CD4-positive, CD25-positive, alpha-beta regulatory T cell (primary cell): ENCODE measurements at regions not wholly inside any gene's neighbourhood (a gene's known extent, or its start where the extent isn't known, plus 50 kb on each side); places are given as distances from the start of the nearest gene placed in this dataset.

Experiments
- ATAC-seq, 2 donors: fragments of 150-1000 bp; cut with Tn5 transposase; one replicate each; pipeline ENCODE4 v1.10.0; 2021; ENCODE audit warnings: low read depth in 2 of 2, moderate number of reproducible peaks in 2 of 2, moderate library complexity in 1 of 2
- DNase-seq, 3 donors: peaks; one replicate each; pipeline versions ENCODE4 v3.0.0 to v3.0.0-alpha.2; 2012 to 2022; ENCODE audit warnings: mixed read lengths in 1 of 3
- H3K27ac ChIP-seq: one replicate; pipeline ENCODE4 v1.7.0; 2013; ENCODE audit warnings: mild to moderate bottlenecking, low read length; ENCODE audit not compliant: insufficient read depth, poor library complexity, severe bottlenecking
- H3K27me3 ChIP-seq: one replicate; pipeline ENCODE4 v1.7.0; 2013; ENCODE audit warnings: low read length; ENCODE audit not compliant: control insufficient read depth, insufficient read depth
- H3K36me3 ChIP-seq: one replicate; pipeline ENCODE4 v1.7.0; 2013; ENCODE audit warnings: mild to moderate bottlenecking, low read length, moderate library complexity; ENCODE audit not compliant: control insufficient read depth, insufficient read depth
- H3K4me1 ChIP-seq: 2 replicates; pipeline ENCODE4 v1.7.0; 2013; ENCODE audit warnings: mild to moderate bottlenecking, low read length; ENCODE audit not compliant: insufficient read depth, control insufficient read depth, poor library complexity, severe bottlenecking
- H3K4me3 ChIP-seq: one replicate; pipeline ENCODE4 v1.7.0; 2013; ENCODE audit warnings: low read depth, mild to moderate bottlenecking, low read length, moderate library complexity
- H3K9me3 ChIP-seq, 2 experiments: 1 replicate in 1 of 2; 2 replicates in 1 of 2; pipeline ENCODE4 v1.7.0; 2013; ENCODE audit warnings: low read length in 2 of 2, mild to moderate bottlenecking in 1 of 2, moderate library complexity in 1 of 2; ENCODE audit not compliant: control insufficient read depth in 2 of 2
- H3K27ac Mint-ChIP-seq, 3 donors: one replicate each; pipeline ENCODE4 v1.8.0; 2020 to 2022; ENCODE audit warnings: mild to moderate bottlenecking in 3 of 3, mixed read lengths in 3 of 3, moderate library complexity in 2 of 3
- H3K27me3 Mint-ChIP-seq: one replicate; pipeline ENCODE4 v1.8.0; 2022; ENCODE audit warnings: mild to moderate bottlenecking, mixed read lengths
- H3K36me3 Mint-ChIP-seq: one replicate; pipeline ENCODE4 v1.8.0; 2020; ENCODE audit warnings: mixed read lengths
- H3K4me1 Mint-ChIP-seq, 4 donors: one replicate each; pipeline ENCODE4 v1.8.0; 2020 to 2022; ENCODE audit warnings: mixed read lengths in 4 of 4, mild to moderate bottlenecking in 1 of 4
- H3K4me3 Mint-ChIP-seq, 4 donors: one replicate each; pipeline ENCODE4 v1.8.0; 2020 to 2022; ENCODE audit warnings: mild to moderate bottlenecking in 4 of 4, mixed read lengths in 4 of 4, moderate library complexity in 3 of 4
- H3K9me3 Mint-ChIP-seq, 7 donors: one replicate each; pipeline ENCODE4 v1.8.0; 2020 to 2022; ENCODE audit warnings: mixed read lengths in 7 of 7, mild to moderate bottlenecking in 3 of 7, moderate library complexity in 2 of 7

DNA sequence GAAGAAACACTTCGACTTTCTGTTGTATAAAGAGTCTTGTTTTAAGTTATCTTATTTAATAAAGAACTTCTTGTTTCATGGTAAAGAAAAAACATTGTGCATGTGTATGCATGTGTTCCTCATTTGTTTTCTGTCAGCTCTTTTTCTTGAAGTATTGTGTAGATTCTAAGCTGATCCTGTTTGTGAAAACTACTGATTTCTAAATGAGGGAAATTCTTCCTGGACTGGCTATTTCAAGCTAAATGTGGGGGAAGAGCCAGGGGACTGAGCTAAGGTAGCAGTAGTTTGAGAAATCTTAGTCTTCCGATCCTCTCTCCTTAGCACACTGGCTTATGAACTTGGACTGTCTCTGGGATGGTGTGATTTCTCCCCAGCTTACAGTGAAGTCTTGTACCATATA is 56.4 kb upstream of the RBMS1 start:
- DNase-seq (no peak), ATAC-seq (no peak)
- Mint-ChIP-seq H3K9me3 (peaks cover 0 to 3% (median 0%) of the 10 kb centered on the region in 7 donors), H3K4me3 (no peak overlapping the region), H3K4me1 (no peaks in the 10 kb centered on the region), H3K36me3 (no peaks in the 10 kb centered on the region), H3K27me3 (peaks cover 4% of the 10 kb centered on the region), H3K27ac (no peak overlapping the region)
- H3K4me3 ChIP-seq, result no peak overlapping the region
- no peaks in the 10 kb centered on the region for H3K9me3 ChIP-seq
- peaks cover 8% of the 10 kb centered on the region for H3K27me3 ChIP-seq
- no peaks in the 10 kb centered on the region for H3K4me1 ChIP-seq
- no peaks in the 10 kb centered on the region for H3K36me3 ChIP-seq
- no peak overlapping the region for H3K27ac ChIP-seq

DNA sequence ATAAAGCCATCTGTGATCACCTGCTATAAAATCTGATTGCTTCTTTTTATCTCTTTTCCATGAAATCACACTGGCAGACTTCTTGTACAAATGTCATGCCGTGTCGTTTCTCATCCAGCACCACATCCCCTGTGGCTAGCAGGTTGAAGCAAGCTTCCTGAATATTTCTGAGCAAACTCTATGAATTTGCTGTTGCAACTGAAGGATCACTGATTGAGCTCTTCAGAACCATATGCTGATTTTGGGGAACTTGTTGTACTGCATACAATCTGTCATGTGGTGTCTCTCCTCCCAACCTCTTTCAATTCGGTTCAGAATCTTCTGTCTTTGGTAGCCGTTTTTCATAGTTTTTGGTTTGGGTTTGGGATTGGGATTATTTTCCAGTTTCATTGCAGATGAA is 57.7 kb upstream of the RBMS1 start:
- ATAC-seq (no peak), DNase-seq (no peak)
- Mint-ChIP-seq H3K36me3 (no peaks in the 10 kb centered on the region), H3K4me1 (no peaks in the 10 kb centered on the region), H3K27ac (no peak overlapping the region), H3K9me3 (peaks cover 0 to 3% (median 0%) of the 10 kb centered on the region in 7 donors), H3K27me3 (peaks cover 4% of the 10 kb centered on the region), H3K4me3 (no peak overlapping the region)
- Histone ChIP-seq H3K4me1 (no peaks in the 10 kb centered on the region), H3K9me3 (no peaks in the 10 kb centered on the region), H3K27ac (no peak overlapping the region), H3K4me3 (no peak overlapping the region), H3K36me3 (no peaks in the 10 kb centered on the region), H3K27me3 (peaks cover 8% of the 10 kb centered on the region)

DNA sequence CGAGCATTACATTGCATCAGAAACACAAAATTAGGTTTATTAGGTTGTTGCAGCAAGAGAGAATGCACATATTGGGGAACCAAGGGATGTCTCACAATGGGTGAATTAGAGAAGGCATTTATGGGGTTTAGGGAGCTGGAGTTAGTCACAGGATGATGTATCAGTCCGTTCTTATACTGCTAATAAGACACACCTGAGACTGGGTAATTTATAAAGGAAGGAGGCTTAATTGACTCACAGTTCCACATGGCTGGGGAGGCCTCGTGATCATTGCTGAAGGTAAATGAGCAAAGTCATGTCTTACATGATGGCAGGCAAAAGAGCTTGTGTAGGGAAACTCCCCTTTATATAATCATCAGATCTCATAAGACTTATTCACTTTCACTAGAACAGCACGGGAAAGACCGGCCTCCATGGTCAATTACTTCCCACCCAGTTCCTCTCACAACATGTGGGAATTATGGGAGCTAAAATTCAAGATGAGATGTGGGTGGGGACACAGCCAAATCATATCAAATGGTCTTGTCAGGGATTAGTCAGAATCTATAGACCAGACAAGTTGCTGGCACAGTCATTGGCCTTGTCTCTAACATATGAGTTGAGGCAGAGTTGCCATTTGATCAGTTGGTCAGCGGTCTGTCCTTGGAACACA is 61.9 kb upstream of the RBMS1 start:
- peaks cover 4% of the 10 kb centered on the region for H3K27me3 Mint-ChIP-seq
- no peaks in the 10 kb centered on the region for H3K4me1 ChIP-seq
- no peaks in the 10 kb centered on the region for H3K36me3 ChIP-seq
- peaks cover 0 to 3% (median 0%) of the 10 kb centered on the region in 7 donors for H3K9me3 Mint-ChIP-seq
- H3K9me3 ChIP-seq, result no peaks in the 10 kb centered on the region
- H3K27me3 ChIP-seq, result peaks cover 8% of the 10 kb centered on the region
- H3K36me3 Mint-ChIP-seq, result no peaks in the 10 kb centered on the region
- H3K4me1 Mint-ChIP-seq, result no peaks in the 10 kb centered on the region
- ATAC-seq (no peak), DNase-seq (no peak)
- H3K27ac ChIP-seq, result no peak overlapping the region
- H3K27ac Mint-ChIP-seq, result no peak overlapping the region
- no peak overlapping the region for H3K4me3 Mint-ChIP-seq
- H3K4me3 ChIP-seq, result no peak overlapping the region

DNA sequence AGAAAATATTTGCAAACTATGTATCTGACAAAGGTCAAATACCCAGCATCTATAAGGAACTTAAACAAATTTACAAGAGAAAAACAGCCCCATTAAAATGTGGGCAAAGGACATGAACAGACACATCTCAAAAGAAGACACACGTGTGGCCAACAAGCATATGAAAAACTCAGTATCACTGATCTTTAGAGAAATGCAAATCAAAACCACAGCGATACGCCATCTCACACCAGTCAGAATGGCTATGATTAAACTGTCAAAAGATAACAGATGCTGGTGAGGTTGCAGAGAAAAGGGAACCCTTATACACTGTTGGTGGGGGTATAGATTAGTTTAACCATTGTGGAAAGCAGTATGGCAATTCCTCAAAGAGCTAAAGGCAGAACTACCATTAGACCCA is 64.3 kb upstream of the RBMS1 start:
- peaks cover 0 to 2% (median 0%) of the 10 kb centered on the region in 7 donors for H3K9me3 Mint-ChIP-seq
- H3K27me3 Mint-ChIP-seq, result peaks cover under 1% of the 10 kb centered on the region
- peaks cover 4% of the 10 kb centered on the region for H3K27me3 ChIP-seq
- ATAC-seq (no peak), DNase-seq (no peak)
- no peak overlapping the region for H3K4me3 Mint-ChIP-seq
- H3K36me3 ChIP-seq, result no peaks in the 10 kb centered on the region
- no peaks in the 10 kb centered on the region for H3K36me3 Mint-ChIP-seq
- no peak overlapping the region for H3K4me3 ChIP-seq
- H3K27ac Mint-ChIP-seq, result no peak overlapping the region
- no peaks in the 10 kb centered on the region for H3K4me1 ChIP-seq
- H3K4me1 Mint-ChIP-seq, result peaks cover 0 to 2% (median 0%) of the 10 kb centered on the region in 4 donors
- no peaks in the 10 kb centered on the region for H3K9me3 ChIP-seq
- H3K27ac ChIP-seq, result no peak overlapping the region

DNA sequence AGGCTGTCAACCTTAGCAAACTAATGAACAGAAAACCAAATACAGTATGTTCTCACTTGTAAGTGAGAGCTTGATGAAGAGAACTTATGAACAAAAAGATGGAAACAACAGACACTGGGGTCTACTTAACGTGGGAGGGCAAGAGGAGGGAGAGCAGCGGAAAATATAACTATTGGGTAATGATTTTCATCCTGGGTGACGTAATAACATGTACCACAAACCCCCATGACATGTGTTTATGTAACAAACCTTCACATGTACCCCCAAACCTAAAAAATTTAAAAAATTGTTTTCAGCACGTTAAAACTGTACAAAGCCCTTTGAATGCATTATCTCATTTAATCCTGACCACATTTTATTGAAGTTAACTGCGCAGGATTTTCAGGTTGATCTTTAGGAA is 64.9 kb upstream of the RBMS1 start:
- peaks cover 0 to 2% (median 0%) of the 10 kb centered on the region in 4 donors for H3K4me1 Mint-ChIP-seq
- H3K4me3 Mint-ChIP-seq, result no peak overlapping the region
- H3K27ac Mint-ChIP-seq, result no peak overlapping the region
- peaks cover 0 to 2% (median 0%) of the 10 kb centered on the region in 7 donors for H3K9me3 Mint-ChIP-seq
- Histone ChIP-seq H3K27me3 (no peaks in the 10 kb centered on the region), H3K4me3 (no peak overlapping the region), H3K27ac (no peak overlapping the region), H3K4me1 (no peaks in the 10 kb centered on the region), H3K36me3 (no peaks in the 10 kb centered on the region), H3K9me3 (no peaks in the 10 kb centered on the region)
- DNase-seq, result no peak
- H3K27me3 Mint-ChIP-seq, result no peaks in the 10 kb centered on the region
- H3K36me3 Mint-ChIP-seq, result no peaks in the 10 kb centered on the region
- ATAC-seq, result no peak

DNA sequence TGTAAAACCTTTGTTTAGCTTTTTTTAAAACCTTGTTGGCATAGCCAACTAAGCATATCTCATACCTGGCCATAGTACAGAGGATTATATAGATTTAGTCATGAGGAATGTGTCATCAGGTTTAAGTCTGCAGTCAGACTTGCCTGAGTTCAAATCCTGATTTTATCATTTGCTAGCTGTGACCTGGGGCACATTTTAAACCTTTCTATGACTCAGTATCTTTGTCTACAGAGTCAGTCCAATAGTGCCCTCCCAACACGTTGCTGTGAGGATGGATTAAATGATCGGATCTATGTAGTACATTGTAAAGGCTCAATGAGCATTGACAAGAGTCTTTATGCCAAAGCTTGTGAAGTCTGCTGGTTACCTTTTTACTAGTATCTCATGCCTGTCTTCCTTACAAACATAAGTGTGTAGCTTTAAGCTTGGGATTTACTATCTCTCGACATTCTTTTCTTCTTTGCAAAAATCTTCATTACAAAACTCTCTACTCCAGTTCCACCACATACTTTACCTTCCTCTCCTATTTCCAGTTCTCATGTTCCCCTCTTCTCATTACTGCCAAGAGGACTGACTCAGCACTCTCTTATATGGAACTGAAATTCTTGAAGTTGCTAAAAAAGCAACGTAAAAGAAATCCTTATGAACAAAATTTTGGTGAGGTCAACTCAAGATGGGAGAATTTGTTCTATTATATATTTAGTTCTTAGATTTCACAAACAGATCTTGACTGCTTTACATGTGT is 68.1 kb upstream of the RBMS1 start:
- Mint-ChIP-seq H3K4me1 (peaks cover 0 to 2% (median 0%) of the 10 kb centered on the region in 4 donors), H3K27me3 (no peaks in the 10 kb centered on the region), H3K27ac (no peak overlapping the region), H3K36me3 (no peaks in the 10 kb centered on the region), H3K9me3 (peaks cover 0 to 2% (median 0%) of the 10 kb centered on the region in 7 donors), H3K4me3 (no peak overlapping the region)
- Histone ChIP-seq H3K27me3 (peaks cover 3% of the 10 kb centered on the region), H3K36me3 (no peaks in the 10 kb centered on the region), H3K9me3 (no peaks in the 10 kb centered on the region), H3K4me3 (no peak overlapping the region), H3K4me1 (no peaks in the 10 kb centered on the region), H3K27ac (no peak overlapping the region)
- no peak for DNase-seq
- ATAC-seq, result no peak

DNA sequence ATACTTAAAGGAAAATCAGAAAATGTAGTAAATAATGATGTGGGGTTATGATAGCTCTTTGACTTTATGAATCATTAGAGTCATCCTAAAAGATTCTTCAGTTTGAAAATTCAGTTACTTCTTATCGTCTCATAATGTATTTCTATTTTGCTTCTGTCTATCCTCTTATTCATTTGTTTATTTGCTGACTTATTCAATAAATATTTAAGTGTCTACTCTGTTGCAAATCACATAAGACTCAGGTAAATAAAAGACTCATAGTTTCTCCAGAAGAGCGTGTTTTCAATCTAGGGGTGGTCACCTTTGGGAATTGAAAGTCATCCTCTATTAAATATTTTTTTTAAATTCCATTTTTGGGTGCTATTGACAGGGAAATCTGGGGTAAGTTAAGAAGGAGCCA is 69.1 kb upstream of the RBMS1 start:
- Mint-ChIP-seq H3K27me3 (no peaks in the 10 kb centered on the region), H3K36me3 (no peaks in the 10 kb centered on the region), H3K4me1 (peaks cover 0 to 2% (median 0%) of the 10 kb centered on the region in 4 donors), H3K27ac (no peak overlapping the region), H3K4me3 (no peak overlapping the region), H3K9me3 (peaks cover 0 to 2% (median 0%) of the 10 kb centered on the region in 7 donors)
- Histone ChIP-seq H3K4me3 (no peak overlapping the region), H3K27me3 (peaks cover 3% of the 10 kb centered on the region), H3K4me1 (no peaks in the 10 kb centered on the region), H3K9me3 (no peaks in the 10 kb centered on the region), H3K27ac (no peak overlapping the region), H3K36me3 (no peaks in the 10 kb centered on the region)
- ATAC-seq (no peak), DNase-seq (no peak)

DNA sequence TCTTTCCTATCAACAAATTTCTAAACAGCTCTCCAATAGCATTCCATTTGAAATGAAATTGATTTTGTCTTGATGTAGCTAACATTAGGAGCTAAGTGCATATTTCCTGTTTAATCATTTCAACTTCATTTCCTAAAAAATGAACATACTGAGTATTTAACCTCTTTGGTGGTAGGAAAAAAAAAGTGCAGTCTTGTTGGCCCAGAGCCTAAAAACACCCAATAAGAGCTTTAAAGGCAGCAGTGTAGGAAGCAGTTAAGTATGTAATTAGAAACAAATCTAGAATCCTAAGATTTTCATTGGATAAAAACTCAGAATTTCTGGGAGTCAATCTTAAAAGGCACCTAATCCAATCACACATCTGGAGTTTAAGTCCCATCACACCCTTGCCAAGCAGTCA is 71.0 kb upstream of the RBMS1 start:
- Mint-ChIP-seq H3K27me3 (peaks cover 4% of the 10 kb centered on the region), H3K4me1 (peaks cover 0 to 2% (median 0%) of the 10 kb centered on the region in 4 donors), H3K36me3 (no peaks in the 10 kb centered on the region), H3K9me3 (peaks cover 0 to 7% (median 2%) of the 10 kb centered on the region in 7 donors), H3K4me3 (no peak overlapping the region), H3K27ac (peak overlapping the region in 1 of 3 donors; percentile 57)
- ATAC-seq, result no peak
- Histone ChIP-seq H3K9me3 (no peaks in the 10 kb centered on the region), H3K4me3 (no peak overlapping the region), H3K36me3 (no peaks in the 10 kb centered on the region), H3K27me3 (peaks cover 5% of the 10 kb centered on the region), H3K4me1 (no peaks in the 10 kb centered on the region), H3K27ac (no peak overlapping the region)
- no peak for DNase-seq
